KBM-7 (cell line): ENCODE measurements at regions not wholly inside any gene's neighbourhood (a gene's known extent, or its start where the extent isn't known, plus 50 kb on each side); places are given as distances from the start of the nearest gene placed in this dataset.
"Not testable (repeated sequence)": the region's sequence is repeated elsewhere in the genome, so short reads cannot be mapped to it uniquely, and the experiment has no call there.

Source experiments
- DNase-seq: peaks from one replicate; pipeline ENCODE4 v3.0.0-alpha.2; 2015
- in situ Hi-C: fragments of 300-500 bp; cut with MboI; formaldehyde crosslinking; loops from 2 replicates; pipeline ENCODE4 v1.14.3; 2020; ENCODE audit warnings: low sequenced_read_pairs, low pct_unique_long_range_greater_than_20kb, mixed read lengths

GRCh38 chr1:182268669-182269068 lies 122.9 kb downstream of the GLUL start:
- DNase-seq: peak; percentile 58
- in situ Hi-C loops: no loop called here

- DNase-seq: no peak
- in situ Hi-C loops: no loop called here
These were observed 127.4 kb downstream of the GLUL start for GRCh38 chr1:182264185-182264584.

- no peak for DNase-seq
- in situ Hi-C loops: no loop called here
These were observed 127.9 kb downstream of the GLUL start for GRCh38 chr1:182263706-182264105.

- peak; percentile 38 for DNase-seq
- in situ Hi-C loops: no loop called here
These were observed 129.2 kb downstream of the GLUL start for GRCh38 chr1:182262425-182262824.

- in situ Hi-C loops: no loop called here
- DNase-seq: no peak
These were observed 129.9 kb downstream of the GLUL start for GRCh38 chr1:182261655-182262054.

GRCh38 chr1:182260516-182260915 lies 131.1 kb downstream of the GLUL start:
- in situ Hi-C loops: no loop called here

GRCh38 chr1:182259968-182260367 lies 131.6 kb downstream of the GLUL start:
- in situ Hi-C loops: no loop called here
- DNase-seq: no peak

More at GRCh38 chr1:182260516-182260915, 131.1 kb downstream of the GLUL start:
- no peak for DNase-seq

GRCh38 chr1:182259229-182259872 lies 132.2 kb downstream of the GLUL start:
- in situ Hi-C loops: no loop called here
- DNase-seq: peak; percentile 97

GRCh38 chr1:182257369-182258063 lies 134.1 kb downstream of the GLUL start:
- DNase-seq: no peak
- in situ Hi-C loops: no loop called here

GRCh38 chr1:182256931-182257330 lies 134.7 kb downstream of the GLUL start:
- in situ Hi-C loops: no loop called here
- DNase-seq: no peak

- DNase-seq: no peak
- in situ Hi-C loops: no loop called here
These were observed 136.1 kb downstream of the GLUL start for GRCh38 chr1:182255494-182255893.

- in situ Hi-C loops: no loop called here
- no peak for DNase-seq
These were observed 138.2 kb downstream of the GLUL start for GRCh38 chr1:182253319-182253860.

GRCh38 chr1:182251561-182251960 lies 140.0 kb downstream of the GLUL start:
- no peak for DNase-seq
- in situ Hi-C loops: no loop called here

- DNase-seq: no peak
- in situ Hi-C loops: no loop called here
These were observed 142.4 kb downstream of the GLUL start for GRCh38 chr1:182249201-182249676.

- no peak for DNase-seq
- in situ Hi-C loops: no loop called here
These were observed 142.9 kb downstream of the GLUL start for GRCh38 chr1:182248721-182249120.

- DNase-seq, in situ Hi-C loops: not testable (repeated sequence)
These were observed 143.8 kb downstream of the GLUL start for GRCh38 chr1:182247813-182248212.

GRCh38 chr1:182246783-182247182 lies 144.8 kb downstream of the GLUL start:
- no peak for DNase-seq
- in situ Hi-C loops: no loop called here

GRCh38 chr1:182245040-182245439 lies 146.6 kb downstream of the GLUL start:
- in situ Hi-C loops: no loop called here
- no peak for DNase-seq

- in situ Hi-C loops: no loop called here
- DNase-seq: no peak
These were observed 147.1 kb downstream of the GLUL start for GRCh38 chr1:182244451-182244850.

GRCh38 chr1:182242641-182243040 lies 148.9 kb downstream of the GLUL start:
- no peak for DNase-seq
- in situ Hi-C loops: no loop called here
